ENCODE measurements at regions not wholly inside any gene's neighbourhood (a gene's known extent, or its start where the extent isn't known, plus 50 kb on each side); places are given as distances from the start of the nearest gene placed in this dataset.

- WGBS, 2 donors: 62 to 66% methylated on average over 2 of the region's 2 CpGs
- no peaks in the 10 kb centered on the region for H3K36me3 ChIP-seq
- H3K27ac ChIP-seq: no peak overlapping the region
- no peaks in the 10 kb centered on the region for H3K9me3 ChIP-seq
- no peak for DNase-seq
- no peaks in the 10 kb centered on the region for H3K4me1 ChIP-seq
- intact Hi-C loops (cut with DNase I): no loop called here
- no peak for TF ChIP-seq EP300 (IDR thresholded peaks at IDR 0.05)
- TF ChIP-seq POLR2AphosphoS5 (IDR thresholded peaks at IDR 0.05): no peak
- TF ChIP-seq CTCF (IDR thresholded peaks at IDR 0.05): no peak
- no peak for TF ChIP-seq POLR2A (IDR thresholded peaks at IDR 0.05)
- no peaks in the 10 kb centered on the region for H3K27me3 ChIP-seq
- H3K4me3 ChIP-seq: no peak overlapping the region
Measured at GRCh38 chr1:69483246-69483645, 84.5 kb upstream of the LRRC7 start.

DNA sequence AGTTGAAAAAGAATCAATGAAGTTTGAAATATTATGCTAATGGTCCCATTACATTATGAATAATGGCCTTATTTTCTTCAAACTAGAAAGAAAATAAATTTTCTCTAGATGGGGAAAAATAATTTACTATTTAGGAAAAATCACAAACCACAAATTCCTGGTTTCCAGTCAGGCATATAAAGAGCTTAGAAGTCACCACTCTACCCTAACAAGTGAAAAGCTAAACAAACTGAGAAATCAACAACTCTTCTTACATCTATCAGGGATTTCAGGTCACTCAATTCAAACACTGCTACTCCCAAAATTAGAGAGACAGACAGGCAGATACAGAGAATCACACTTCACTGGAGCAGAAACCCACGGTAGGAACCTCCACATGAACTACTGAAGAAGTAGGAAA, 82.1 kb upstream of the LRRC7 start:
- Histone ChIP-seq H3K36me3 (no peaks in the 10 kb centered on the region), H3K4me3 (no peak overlapping the region), H3K27ac (no peak overlapping the region), H3K27me3 (no peaks in the 10 kb centered on the region), H3K9me3 (no peaks in the 10 kb centered on the region), H3K4me1 (no peaks in the 10 kb centered on the region)
- TF ChIP-seq CTCF (IDR thresholded peaks at IDR 0.05) (no peak), POLR2A (IDR thresholded peaks at IDR 0.05) (no peak), POLR2AphosphoS5 (IDR thresholded peaks at IDR 0.05) (no peak), EP300 (IDR thresholded peaks at IDR 0.05) (no peak)
- intact Hi-C loops (cut with DNase I): no loop called here
- 89 to 91% methylated on average over 1 of the region's 1 CpG for WGBS, 2 donors
- DNase-seq: no peak

DNA sequence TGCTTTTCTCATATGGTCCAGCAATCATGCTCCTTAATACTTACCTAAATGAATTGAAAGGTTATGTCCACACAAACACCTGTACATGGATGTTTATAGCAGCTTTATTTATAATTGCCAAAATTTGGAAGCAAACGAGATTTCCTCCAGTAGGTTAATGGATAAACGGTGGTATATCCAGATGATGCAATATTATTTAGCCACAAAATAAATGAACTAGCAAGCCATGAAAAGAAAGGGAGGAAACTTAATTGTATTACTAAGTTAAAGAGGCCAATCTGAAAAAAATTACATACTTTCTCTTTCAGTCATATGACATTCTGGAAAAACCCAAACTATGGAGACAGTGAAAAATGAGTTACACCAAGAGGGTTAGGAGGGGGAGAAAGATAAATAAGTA, 76.3 kb upstream of the LRRC7 start:
- 44 to 81% methylated on average over 2 of the region's 2 CpGs for WGBS, 2 donors

DNA sequence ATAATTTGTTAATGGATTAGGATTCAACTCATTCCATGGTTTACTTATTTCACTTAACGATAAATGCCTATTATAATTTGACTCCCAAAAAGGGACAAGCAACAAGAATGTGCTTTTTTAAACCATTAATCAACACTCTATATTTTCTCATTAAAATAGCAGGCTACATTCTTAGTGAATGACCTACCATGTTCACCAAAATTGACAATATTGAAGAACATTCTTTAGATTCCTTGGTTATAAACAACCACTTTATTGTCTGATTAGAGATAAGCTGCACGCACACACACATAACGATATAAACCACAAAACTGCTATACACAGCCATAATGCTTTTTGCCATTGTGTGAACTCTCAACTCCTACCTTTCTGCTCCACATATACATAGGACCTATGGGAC, 75.4 kb upstream of the LRRC7 start:
- intact Hi-C loops (cut with DNase I): no loop called here
- DNase-seq: no peak
- 70 to 86% methylated on average over 3 of the region's 3 CpGs for WGBS, 2 donors
- H3K27ac ChIP-seq: no peak overlapping the region
- no peak for TF ChIP-seq EP300 (IDR thresholded peaks at IDR 0.05)
- TF ChIP-seq POLR2AphosphoS5 (IDR thresholded peaks at IDR 0.05): no peak
- no peak for TF ChIP-seq CTCF (IDR thresholded peaks at IDR 0.05)
- TF ChIP-seq POLR2A (IDR thresholded peaks at IDR 0.05): no peak
- H3K27me3 ChIP-seq: no peaks in the 10 kb centered on the region
- no peaks in the 10 kb centered on the region for H3K9me3 ChIP-seq
- H3K4me1 ChIP-seq: no peaks in the 10 kb centered on the region
- no peaks in the 10 kb centered on the region for H3K36me3 ChIP-seq
- no peak overlapping the region for H3K4me3 ChIP-seq

More for the DNA sequence above, 76.3 kb upstream of the LRRC7 start:
- Histone ChIP-seq H3K4me1 (no peaks in the 10 kb centered on the region), H3K36me3 (no peaks in the 10 kb centered on the region), H3K27ac (no peak overlapping the region), H3K4me3 (no peak overlapping the region), H3K9me3 (no peaks in the 10 kb centered on the region), H3K27me3 (no peaks in the 10 kb centered on the region)
- intact Hi-C loops (cut with DNase I): no loop called here
- no peak for TF ChIP-seq CTCF (IDR thresholded peaks at IDR 0.05)
- TF ChIP-seq POLR2AphosphoS5 (IDR thresholded peaks at IDR 0.05): no peak
- TF ChIP-seq POLR2A (IDR thresholded peaks at IDR 0.05): no peak
- no peak for DNase-seq

GRCh38 chr1:69494221-69494620, 73.5 kb upstream of the LRRC7 start:
- Histone ChIP-seq H3K36me3 (no peaks in the 10 kb centered on the region), H3K4me3 (no peak overlapping the region), H3K9me3 (no peaks in the 10 kb centered on the region), H3K4me1 (no peaks in the 10 kb centered on the region), H3K27me3 (no peaks in the 10 kb centered on the region), H3K27ac (no peak overlapping the region)
- TF ChIP-seq EP300 (IDR thresholded peaks at IDR 0.05) (no peak), CTCF (IDR thresholded peaks at IDR 0.05) (no peak), POLR2A (IDR thresholded peaks at IDR 0.05) (no peak), POLR2AphosphoS5 (IDR thresholded peaks at IDR 0.05) (no peak)
- no peak for DNase-seq
- intact Hi-C loops (cut with DNase I): no loop called here

All from sigmoid colon (tissue), 6 donors.